Caco-2 (cell line): ENCODE measurements at regions not wholly inside any gene's neighbourhood (a gene's known extent, or its start where the extent isn't known, plus 50 kb on each side); places are given as distances from the start of the nearest gene placed in this dataset.

Source experiments
- BruUV-seq: library from RNA; stranded (reverse); fragments of 400-500 nt; replicated peaks from 2 replicates; lab custom pipeline; 2021; lab: Mats Ljungman, UMichigan
- CTCF ChIA-PET: fragments of 300-600 bp; sonication (Branson Sonifier 250); formaldehyde crosslinking; loops from one replicate; lab custom pipeline; 2022; ENCODE audit warnings: antibody characterized with exemption; lab: Charles Lee
- POLR2A ChIA-PET: fragments of 300-600 bp; sonication (Branson Sonifier 250); formaldehyde crosslinking; loops from one replicate; lab custom pipeline; 2022; ENCODE audit warnings: antibody characterized with exemption; lab: Charles Lee
- DNase-seq, 2 experiments: peaks; one replicate each; pipeline versions ENCODE4 v3.0.0 to v3.0.0-alpha.2; 2020 to 2022
- H3K27me3 ChIP-seq: replicated peaks from 2 replicates; pipeline ENCODE4 v1.6.0; 2011; ENCODE audit warnings: low read length; ENCODE audit not compliant: control insufficient read depth, insufficient read depth
- H3K36me3 ChIP-seq: 2 replicates; pipeline ENCODE4 v1.5.1; 2011; ENCODE audit warnings: low read length; ENCODE audit not compliant: control insufficient read depth, insufficient read depth
- H3K4me1 ChIP-seq: fragments of 250-450 bp; sonication (Bioruptor Pico); 2 replicates; pipeline ENCODE4 v1.5.1; 2020; ENCODE audit warnings: mild to moderate bottlenecking
- H3K4me3 ChIP-seq: 2 replicates; pipeline ENCODE4 v1.5.1; 2011; ENCODE audit warnings: low read depth, mild to moderate bottlenecking, control low read depth, low read length
- H3K9me3 ChIP-seq: fragments of 250-450 bp; sonication (Bioruptor Pico); 2 replicates; pipeline ENCODE4 v1.5.1; 2020; ENCODE audit warnings: mild to moderate bottlenecking, moderate library complexity
- H3K27ac Mint-ChIP-seq: one replicate; pipeline ENCODE4 v1.8.0; 2022; ENCODE audit warnings: mixed read lengths; ENCODE audit not compliant: unreplicated experiment
- H3K27me3 Mint-ChIP-seq: one replicate; pipeline ENCODE4 v1.8.0; 2022; ENCODE audit warnings: mixed read lengths; ENCODE audit not compliant: insufficient read depth, unreplicated experiment
- H3K36me3 Mint-ChIP-seq: one replicate; pipeline ENCODE4 v1.8.0; 2022; ENCODE audit warnings: mild to moderate bottlenecking, mixed read lengths; ENCODE audit not compliant: insufficient read depth, unreplicated experiment
- H3K4me1 Mint-ChIP-seq: one replicate; pipeline ENCODE4 v1.8.0; 2022; ENCODE audit warnings: low read depth, mixed read lengths; ENCODE audit not compliant: unreplicated experiment
- H3K4me3 Mint-ChIP-seq: one replicate; pipeline ENCODE4 v1.8.0; 2022; ENCODE audit warnings: mild to moderate bottlenecking, moderate library complexity, mixed read lengths; ENCODE audit not compliant: unreplicated experiment
- H3K9me3 Mint-ChIP-seq: one replicate; pipeline ENCODE4 v1.8.0; 2022; ENCODE audit warnings: mixed read lengths; ENCODE audit not compliant: unreplicated experiment
- intact Hi-C: fragments of 100-400 bp; cut with micrococcal nuclease; formaldehyde crosslinking; loops from one replicate; pipeline ENCODE4 v1.10.0; 2022; ENCODE audit not compliant: unreplicated experiment
- TF ChIP-seq, protein P1 (sequence below), 2 experiments: fragments of 200-600 bp in 1 of 2; IDR thresholded peaks; 1 replicate in 1 of 2; 2 replicates in 1 of 2; pipeline versions ENCODE4 v1.5.1 to v1.8.0; 2011 to 2022; ENCODE audit warnings: antibody characterized with exemption in 1 of 2, control low read depth in 1 of 2, inconsistent platforms in 1 of 2, low read depth in 1 of 2, low read length in 1 of 2, mild to moderate bottlenecking in 1 of 2, moderate library complexity in 1 of 2; ENCODE audit not compliant: insufficient read depth in 1 of 2, severe bottlenecking in 1 of 2, unreplicated experiment in 1 of 2

DNA sequence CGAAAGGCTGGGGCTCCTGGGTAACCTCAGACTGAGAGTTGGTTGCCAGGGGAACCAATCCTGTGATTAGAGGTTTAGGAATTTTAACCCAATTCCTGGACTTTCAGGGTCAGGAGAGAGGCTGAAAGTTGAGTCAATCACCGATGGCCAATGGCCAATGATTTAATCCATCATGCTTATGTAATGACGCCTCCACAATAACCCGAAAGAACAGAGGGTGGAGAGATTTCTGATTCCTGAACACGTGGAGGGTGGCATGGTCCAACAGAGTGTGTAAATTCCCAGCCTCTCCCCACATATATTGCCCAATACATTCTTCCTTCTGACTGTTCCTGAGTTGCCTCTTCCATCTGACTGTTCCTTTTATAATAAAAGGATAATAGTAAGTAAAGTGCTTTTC lies 137.2 kb upstream of the CBLB start:
- H3K4me1 ChIP-seq = no peaks in the 10 kb centered on the region
- H3K27ac Mint-ChIP-seq = no peak overlapping the region
- H3K9me3 Mint-ChIP-seq = no peaks in the 10 kb centered on the region
- no peak for DNase-seq
- H3K4me1 Mint-ChIP-seq = no peaks in the 10 kb centered on the region
- ChIA-PET CTCF (no interaction called here), POLR2A (no interaction called here)
- H3K36me3 ChIP-seq = no peaks in the 10 kb centered on the region
- H3K27me3 ChIP-seq = no peaks in the 10 kb centered on the region
- BruUV-seq = no TSS peak
- TF ChIP-seq, protein P1, sequence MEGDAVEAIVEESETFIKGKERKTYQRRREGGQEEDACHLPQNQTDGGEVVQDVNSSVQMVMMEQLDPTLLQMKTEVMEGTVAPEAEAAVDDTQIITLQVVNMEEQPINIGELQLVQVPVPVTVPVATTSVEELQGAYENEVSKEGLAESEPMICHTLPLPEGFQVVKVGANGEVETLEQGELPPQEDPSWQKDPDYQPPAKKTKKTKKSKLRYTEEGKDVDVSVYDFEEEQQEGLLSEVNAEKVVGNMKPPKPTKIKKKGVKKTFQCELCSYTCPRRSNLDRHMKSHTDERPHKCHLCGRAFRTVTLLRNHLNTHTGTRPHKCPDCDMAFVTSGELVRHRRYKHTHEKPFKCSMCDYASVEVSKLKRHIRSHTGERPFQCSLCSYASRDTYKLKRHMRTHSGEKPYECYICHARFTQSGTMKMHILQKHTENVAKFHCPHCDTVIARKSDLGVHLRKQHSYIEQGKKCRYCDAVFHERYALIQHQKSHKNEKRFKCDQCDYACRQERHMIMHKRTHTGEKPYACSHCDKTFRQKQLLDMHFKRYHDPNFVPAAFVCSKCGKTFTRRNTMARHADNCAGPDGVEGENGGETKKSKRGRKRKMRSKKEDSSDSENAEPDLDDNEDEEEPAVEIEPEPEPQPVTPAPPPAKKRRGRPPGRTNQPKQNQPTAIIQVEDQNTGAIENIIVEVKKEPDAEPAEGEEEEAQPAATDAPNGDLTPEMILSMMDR (IDR thresholded peaks at IDR 0.05; ENCODE audit: insufficient read depth in 1 of 2, low read depth in 1 of 2, low read length in 1 of 2, severe bottlenecking in 1 of 2, unreplicated experiment in 1 of 2) = no peak
- no peaks in the 10 kb centered on the region for H3K36me3 Mint-ChIP-seq
- H3K4me3 ChIP-seq = no peak overlapping the region
- intact Hi-C loops = no loop called here
- H3K27me3 Mint-ChIP-seq = no peaks in the 10 kb centered on the region
- no peaks in the 10 kb centered on the region for H3K9me3 ChIP-seq
- H3K4me3 Mint-ChIP-seq = no peak overlapping the region

DNA sequence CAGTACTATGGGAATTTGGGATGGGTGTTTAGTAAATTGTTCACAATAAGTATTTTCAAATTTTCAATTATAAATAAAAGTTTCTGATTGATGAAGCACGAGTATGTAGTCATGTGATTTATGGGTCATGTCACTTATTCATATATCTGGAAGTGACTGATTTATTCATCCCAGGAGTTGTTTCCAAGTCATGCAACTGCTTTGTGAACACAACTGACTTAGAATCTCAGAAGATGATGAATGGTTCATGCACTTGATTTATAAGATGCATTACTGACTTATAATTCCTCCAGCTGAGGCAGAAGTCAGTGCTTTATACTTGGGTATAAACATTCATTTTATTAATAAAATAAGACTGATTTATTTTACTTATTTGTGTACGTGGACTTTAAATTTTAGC lies 137.8 kb upstream of the CBLB start:
- H3K27ac Mint-ChIP-seq = no peak overlapping the region
- no peaks in the 10 kb centered on the region for H3K36me3 Mint-ChIP-seq
- H3K4me3 Mint-ChIP-seq = no peak overlapping the region
- Histone ChIP-seq H3K9me3 (no peaks in the 10 kb centered on the region), H3K36me3 (no peaks in the 10 kb centered on the region), H3K27me3 (no peaks in the 10 kb centered on the region), H3K4me1 (no peaks in the 10 kb centered on the region), H3K4me3 (no peak overlapping the region)
- ChIA-PET POLR2A (no interaction called here), CTCF (no interaction called here)
- intact Hi-C loops = no loop called here
- DNase-seq = no peak
- TF ChIP-seq, protein P1 (IDR thresholded peaks at IDR 0.05; ENCODE audit: insufficient read depth in 1 of 2, low read depth in 1 of 2, low read length in 1 of 2, severe bottlenecking in 1 of 2, unreplicated experiment in 1 of 2) = no peak
- H3K27me3 Mint-ChIP-seq = no peaks in the 10 kb centered on the region
- no peaks in the 10 kb centered on the region for H3K4me1 Mint-ChIP-seq
- BruUV-seq = no TSS peak
- no peaks in the 10 kb centered on the region for H3K9me3 Mint-ChIP-seq

DNA sequence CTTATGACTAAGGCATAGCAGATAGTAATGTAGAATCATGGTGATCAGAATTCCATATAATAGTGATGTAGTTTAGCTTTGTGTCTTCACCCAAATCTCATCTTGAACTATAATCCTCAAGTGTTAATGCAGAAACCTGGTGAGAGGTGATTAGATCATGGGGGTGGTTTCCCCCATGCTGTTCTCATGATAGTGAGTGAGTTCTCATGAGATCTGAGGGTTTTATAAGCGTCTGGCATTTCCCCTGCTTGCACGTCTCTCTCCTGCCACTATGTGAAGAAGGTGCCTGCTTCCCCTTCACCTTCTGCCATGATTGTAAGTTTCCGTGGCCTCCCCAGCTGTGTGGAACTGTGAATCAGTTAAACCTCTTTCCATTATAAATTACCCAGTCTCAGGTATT lies 138.7 kb upstream of the CBLB start:
- Histone ChIP-seq H3K9me3 (no peaks in the 10 kb centered on the region), H3K27me3 (no peaks in the 10 kb centered on the region), H3K4me1 (peaks cover 2% of the 10 kb centered on the region; the same call in 1 of the 2 replicates), H3K36me3 (no peaks in the 10 kb centered on the region), H3K4me3 (no peak overlapping the region)
- intact Hi-C loops = no loop called here
- H3K27ac Mint-ChIP-seq = no peak overlapping the region
- H3K9me3 Mint-ChIP-seq = no peaks in the 10 kb centered on the region
- H3K4me3 Mint-ChIP-seq = no peak overlapping the region
- no peaks in the 10 kb centered on the region for H3K27me3 Mint-ChIP-seq
- ChIA-PET POLR2A (interaction anchor here (0.8 kb wide), 1 partner anchor 16 kb away, joined by 4 read pairs; no protein-coding TSS in a partner anchor), CTCF (no interaction called here)
- H3K4me1 Mint-ChIP-seq = no peaks in the 10 kb centered on the region
- TF ChIP-seq, protein P1 (IDR thresholded peaks at IDR 0.05; ENCODE audit: insufficient read depth in 1 of 2, low read depth in 1 of 2, low read length in 1 of 2, severe bottlenecking in 1 of 2, unreplicated experiment in 1 of 2) = no peak
- no peaks in the 10 kb centered on the region for H3K36me3 Mint-ChIP-seq
- DNase-seq = no peak
- no TSS peak for BruUV-seq
